T-cell (primary cell): ENCODE measurements at regions not wholly inside any gene's neighbourhood (a gene's known extent, or its start where the extent isn't known, plus 50 kb on each side); places are given as distances from the start of the nearest gene placed in this dataset.

ENCODE experiments used
- ATAC-seq, 4 experiments: fragments of 200-7000 bp in 3 of 4; fragments of 150-1000 bp in 1 of 4; cut with Tn5 transposase; replicated peaks in 1 of 4; 1 replicate in 3 of 4; 2 replicates in 1 of 4; pipeline ENCODE4 v1.10.0; 2021; ENCODE audit warnings: moderate library complexity in 3 of 4, mild to moderate bottlenecking in 2 of 4, moderate number of reproducible peaks in 1 of 4
- CTCF ChIA-PET, 2 donors: fragments of 300-600 bp; sonication (Branson Sonifier 250); formaldehyde crosslinking; loops; one replicate each; lab custom pipeline; 2022; ENCODE audit warnings: antibody characterized with exemption in 2 of 2; lab: Charles Lee
- POLR2A ChIA-PET, 2 donors: fragments of 300-600 bp; sonication (Branson Sonifier 250); formaldehyde crosslinking; loops; one replicate each; lab custom pipeline; 2022; ENCODE audit warnings: antibody characterized with exemption in 2 of 2; lab: Charles Lee
- DNase-seq, 35 experiments: peaks; one replicate each; pipeline versions ENCODE4 v3.0.0 to v3.0.0-alpha.2; 2013 to 2023
- H3K27ac ChIP-seq: one replicate; pipeline ENCODE4 v1.5.1; 2013; ENCODE audit warnings: low read length
- H3K27me3 ChIP-seq, 2 experiments: replicated peaks in 1 of 2; 1 replicate in 1 of 2; 2 replicates in 1 of 2; pipeline versions ENCODE4 v1.6.1 to v1.7.0; 2013; ENCODE audit warnings: low read length in 1 of 2, mixed read lengths in 1 of 2; ENCODE audit not compliant: control insufficient read depth in 2 of 2, insufficient read depth in 2 of 2; ENCODE audit errors: extremely low read depth in 1 of 2
- H3K36me3 ChIP-seq, 2 donors: 1 replicate in 1 of 2; 2 replicates in 1 of 2; pipeline versions ENCODE4 v1.6.1 to v1.7.0; 2013; ENCODE audit warnings: low read length in 1 of 2; ENCODE audit not compliant: control insufficient read depth in 2 of 2, insufficient read depth in 1 of 2; ENCODE audit errors: extremely low read depth in 1 of 2
- H3K4me1 ChIP-seq, 2 experiments: 1 replicate in 1 of 2; 2 replicates in 1 of 2; pipeline versions ENCODE4 v1.6.1 to v1.7.0; 2013; ENCODE audit warnings: low read length in 2 of 2, mixed read lengths in 1 of 2; ENCODE audit not compliant: insufficient read depth in 2 of 2, control insufficient read depth in 1 of 2; ENCODE audit errors: extremely low read depth in 1 of 2
- H3K4me3 ChIP-seq, 2 donors: 1 replicate in 1 of 2; 2 replicates in 1 of 2; pipeline versions ENCODE4 v1.5.1 to v1.7.0; 2013; ENCODE audit warnings: mild to moderate bottlenecking in 2 of 2, low read length in 1 of 2, moderate library complexity in 1 of 2; ENCODE audit not compliant: control insufficient read depth in 1 of 2; ENCODE audit errors: extremely low read depth in 1 of 2
- H3K9me3 ChIP-seq: 2 replicates; pipeline ENCODE4 v1.7.0; 2013
- H3K27ac Mint-ChIP-seq, 2 donors: one replicate each; pipeline ENCODE4 v1.8.0; 2020 to 2021; ENCODE audit warnings: mild to moderate bottlenecking in 2 of 2, mixed read lengths in 2 of 2
- H3K27me3 Mint-ChIP-seq, 2 donors: one replicate each; pipeline ENCODE4 v1.8.0; 2021 to 2022; ENCODE audit warnings: mixed read lengths in 2 of 2
- H3K36me3 Mint-ChIP-seq: one replicate; pipeline ENCODE4 v1.8.0; 2021; ENCODE audit warnings: mixed read lengths
- H3K4me1 Mint-ChIP-seq, 3 donors: one replicate each; pipeline ENCODE4 v1.8.0; 2020 to 2022; ENCODE audit warnings: mixed read lengths in 3 of 3, mild to moderate bottlenecking in 1 of 3
- H3K4me3 Mint-ChIP-seq, 3 donors: one replicate each; pipeline ENCODE4 v1.8.0; 2020 to 2022; ENCODE audit warnings: mild to moderate bottlenecking in 3 of 3, mixed read lengths in 3 of 3, moderate library complexity in 3 of 3
- H3K9me3 Mint-ChIP-seq, 3 donors: one replicate each; pipeline ENCODE4 v1.8.0; 2020 to 2022; ENCODE audit warnings: mixed read lengths in 3 of 3
- WGBS: methylation state at CpG from one replicate; pipeline ENCODE4 v1.1.5; 2013; ENCODE audit warnings: missing lambda C conversion rate; ENCODE audit not compliant: insufficient coverage; 5-methylcytosine and 5-hydroxymethylcytosine counted together

GRCh38 chr2:181818840-181819239 is 72.7 kb upstream of the ITPRID2 start:
- peaks cover 0 to 5% of the 10 kb centered on the region in 2 donors for H3K27me3 Mint-ChIP-seq
- Histone ChIP-seq H3K4me3 (no peak overlapping the region), H3K36me3 (no peaks in the 10 kb centered on the region), H3K27ac (no peak overlapping the region), H3K4me1 (no peaks in the 10 kb centered on the region), H3K9me3 (no peaks in the 10 kb centered on the region), H3K27me3 (peaks cover 0 to 3% of the 10 kb centered on the region in 2 experiments)
- no peak for ATAC-seq
- 80% methylated on average over 1 of the region's 1 CpG for WGBS
- ChIA-PET POLR2A (no interaction called here), CTCF (interaction anchor here in 1 of 2 donors (0.6 kb wide), 1 partner anchor 10 kb away, joined by 3 read pairs; no protein-coding TSS in a partner anchor)
- DNase-seq, result no peak
- H3K27ac Mint-ChIP-seq, result no peak overlapping the region
- no peaks in the 10 kb centered on the region for H3K36me3 Mint-ChIP-seq
- H3K9me3 Mint-ChIP-seq, result no peaks in the 10 kb centered on the region
- no peak overlapping the region for H3K4me3 Mint-ChIP-seq
- peaks cover 5 to 7% (median 6%) of the 10 kb centered on the region in 3 donors for H3K4me1 Mint-ChIP-seq

DNA sequence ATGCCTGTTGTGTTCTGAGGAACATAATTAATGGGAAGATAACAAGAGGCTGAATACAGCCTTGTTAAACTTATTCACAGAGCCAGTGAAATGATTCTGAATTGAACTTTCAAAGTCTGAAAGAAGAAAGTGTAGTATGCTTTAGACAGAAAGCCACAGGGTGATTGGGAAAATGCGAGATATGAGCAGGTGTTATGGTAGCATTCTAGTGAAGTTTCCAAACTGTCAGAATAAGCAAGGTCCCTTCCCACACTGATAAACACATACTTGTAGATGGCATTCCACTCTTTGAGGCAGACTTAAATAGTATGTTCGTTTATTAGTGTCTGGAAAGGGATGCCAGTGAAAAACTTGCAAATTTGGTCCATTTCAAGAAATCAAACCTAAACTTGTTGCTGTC is 70.5 kb upstream of the ITPRID2 start:
- Mint-ChIP-seq H3K27ac (no peak overlapping the region), H3K9me3 (no peaks in the 10 kb centered on the region), H3K4me1 (no peaks in the 10 kb centered on the region), H3K27me3 (peaks cover 0 to 9% of the 10 kb centered on the region in 2 donors), H3K36me3 (no peaks in the 10 kb centered on the region), H3K4me3 (no peak overlapping the region)
- no peak overlapping the region for H3K4me3 ChIP-seq
- H3K27ac ChIP-seq, result no peak overlapping the region
- no peaks in the 10 kb centered on the region for H3K36me3 ChIP-seq
- H3K9me3 ChIP-seq, result no peaks in the 10 kb centered on the region
- ChIA-PET CTCF (no interaction called here), POLR2A (no interaction called here)
- no peaks in the 10 kb centered on the region for H3K4me1 ChIP-seq
- WGBS, result no CpG with 5 or more reads among the region's 2 CpGs
- H3K27me3 ChIP-seq, result peaks cover 0 to 3% of the 10 kb centered on the region in 2 experiments
- ATAC-seq (no peak), DNase-seq (no peak)

- Mint-ChIP-seq H3K9me3 (no peaks in the 10 kb centered on the region), H3K27me3 (peaks cover 0 to 9% of the 10 kb centered on the region in 2 donors), H3K27ac (no peak overlapping the region), H3K4me1 (no peaks in the 10 kb centered on the region), H3K36me3 (no peaks in the 10 kb centered on the region), H3K4me3 (no peak overlapping the region)
- DNase-seq (no peak), ATAC-seq (no peak)
- WGBS, result 94% methylated on average over 2 of the region's 5 CpGs
- no peaks in the 10 kb centered on the region for H3K36me3 ChIP-seq
- H3K27me3 ChIP-seq, result peaks cover 0 to 3% of the 10 kb centered on the region in 2 experiments
- no peaks in the 10 kb centered on the region for H3K9me3 ChIP-seq
- no peak overlapping the region for H3K27ac ChIP-seq
- ChIA-PET POLR2A (no interaction called here), CTCF (no interaction called here)
- H3K4me3 ChIP-seq, result no peak overlapping the region
- H3K4me1 ChIP-seq, result no peaks in the 10 kb centered on the region
Measured at GRCh38 chr2:181822097-181822496, 69.4 kb upstream of the ITPRID2 start.

DNA sequence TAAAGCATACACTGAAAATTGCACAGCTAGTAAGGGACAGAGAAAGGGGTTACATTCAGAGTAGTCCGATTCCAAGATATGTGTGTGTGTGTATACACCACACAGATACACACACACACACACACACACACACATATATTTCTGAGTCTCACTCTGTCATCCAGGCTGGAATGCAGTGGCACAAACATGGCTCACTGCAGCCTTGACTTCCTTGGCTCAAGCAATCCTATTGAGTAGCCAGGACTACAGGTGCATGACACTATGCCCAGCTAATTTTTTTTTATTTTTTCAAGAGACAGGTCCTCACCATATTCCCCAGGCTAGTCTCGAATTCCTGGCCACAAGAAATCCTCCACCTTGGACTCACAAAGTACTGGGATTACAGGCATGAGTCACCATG is 68.1 kb upstream of the ITPRID2 start:
- CTCF ChIA-PET, result no interaction called here
- Histone ChIP-seq H3K9me3 (no peaks in the 10 kb centered on the region), H3K4me1 (no peaks in the 10 kb centered on the region), H3K36me3 (no peaks in the 10 kb centered on the region), H3K4me3 (no peak overlapping the region), H3K27me3 (peaks cover 0 to 3% of the 10 kb centered on the region in 2 experiments), H3K27ac (no peak overlapping the region)
- Mint-ChIP-seq H3K4me1 (no peaks in the 10 kb centered on the region), H3K4me3 (no peak overlapping the region), H3K36me3 (no peaks in the 10 kb centered on the region), H3K27ac (no peak overlapping the region), H3K9me3 (no peaks in the 10 kb centered on the region), H3K27me3 (peaks cover 0 to 15% of the 10 kb centered on the region in 2 donors)
- POLR2A ChIA-PET, result no interaction called here
- DNase-seq (no peak), ATAC-seq (no peak)
- WGBS, result 75% methylated on average over 1 of the region's 2 CpGs

DNA sequence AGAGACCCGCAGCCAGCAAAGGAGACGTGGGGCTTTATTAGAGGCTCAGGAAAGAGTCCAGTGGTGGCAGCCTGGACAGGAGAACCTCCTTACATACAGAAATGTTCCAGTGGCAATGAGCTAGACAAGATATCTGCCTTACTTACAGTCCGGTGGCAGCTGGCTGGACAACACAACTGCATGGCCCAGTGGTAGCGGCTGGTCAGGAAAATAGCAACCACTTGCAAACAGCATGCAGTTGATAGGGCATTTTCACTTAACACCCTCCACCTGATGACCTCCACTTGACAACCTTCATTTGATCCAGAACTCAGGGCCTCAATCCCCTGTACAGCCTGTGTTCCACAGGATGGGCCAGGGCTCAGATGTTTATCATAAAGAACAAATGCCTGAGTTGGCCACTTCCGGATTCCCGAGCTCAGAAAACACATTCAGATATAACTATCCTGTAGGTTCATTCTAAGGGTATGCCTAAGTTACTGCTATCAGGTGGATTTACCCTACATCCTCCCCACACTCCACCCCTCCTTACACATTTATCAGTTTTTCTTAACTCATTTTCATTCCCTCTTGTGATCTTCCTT is 63.3 kb upstream of the ITPRID2 start:
- CTCF ChIA-PET, result no interaction called here
- POLR2A ChIA-PET, result no interaction called here

GRCh38 chr2:181829230-181829629 is 62.3 kb upstream of the ITPRID2 start:
- Histone ChIP-seq H3K9me3 (no peaks in the 10 kb centered on the region), H3K27me3 (no peaks in the 10 kb centered on the region), H3K4me3 (no peak overlapping the region), H3K4me1 (no peaks in the 10 kb centered on the region), H3K27ac (no peak overlapping the region), H3K36me3 (no peaks in the 10 kb centered on the region)
- Mint-ChIP-seq H3K36me3 (no peaks in the 10 kb centered on the region), H3K9me3 (no peaks in the 10 kb centered on the region), H3K4me3 (no peak overlapping the region), H3K27me3 (peaks cover 15 to 25% of the 10 kb centered on the region in 2 donors), H3K4me1 (no peaks in the 10 kb centered on the region), H3K27ac (no peak overlapping the region)
- ChIA-PET CTCF (no interaction called here), POLR2A (interaction anchor here in 1 of 2 donors (0.5 kb wide), 1 partner anchor 39 kb away, joined by 6 read pairs; no protein-coding TSS in a partner anchor)
- DNase-seq (no peak), ATAC-seq (no peak)
- WGBS, result no CpG with 5 or more reads among the region's 1 CpG

More for the DNA sequence above, 63.3 kb upstream of the ITPRID2 start:
- no peak for ATAC-seq
- 96% methylated on average over 6 of the region's 6 CpGs for WGBS
- H3K27me3 ChIP-seq, result no peaks in the 10 kb centered on the region
- H3K9me3 ChIP-seq, result no peaks in the 10 kb centered on the region
- H3K9me3 Mint-ChIP-seq, result no peaks in the 10 kb centered on the region
- H3K4me3 ChIP-seq, result no peak overlapping the region
- no peak for DNase-seq
- H3K27ac ChIP-seq, result no peak overlapping the region
- no peaks in the 10 kb centered on the region for H3K4me1 ChIP-seq
- H3K36me3 ChIP-seq, result no peaks in the 10 kb centered on the region
- peaks cover 11 to 21% of the 10 kb centered on the region in 2 donors for H3K27me3 Mint-ChIP-seq
- H3K4me3 Mint-ChIP-seq, result no peak overlapping the region
- no peaks in the 10 kb centered on the region for H3K4me1 Mint-ChIP-seq
- H3K36me3 Mint-ChIP-seq, result no peaks in the 10 kb centered on the region
- no peak overlapping the region for H3K27ac Mint-ChIP-seq
